GM18507 (cell line): ENCODE measurements at regions not wholly inside any gene's neighbourhood (a gene's known extent, or its start where the extent isn't known, plus 50 kb on each side); places are given as distances from the start of the nearest gene placed in this dataset.

ENCODE experiments used
- DNase-seq: peaks from one replicate; pipeline ENCODE4 v3.0.0; 2011; ENCODE audit warnings: low read depth; ENCODE audit not compliant: insufficient read length; ENCODE audit errors: extremely low spot score
- FAIRE-seq: peaks from 2 replicates; lab custom pipeline; 2011; peaks lifted over from hg19 to GRCh38; lab: Jason Lieb, UNC

- FAIRE-seq (no peak), DNase-seq (no peak)
These were observed 107.4 kb upstream of the KCTD1 start for GRCh38 chr18:26655525-26656430.

GRCh38 chr18:26654616-26655524 is 106.5 kb upstream of the KCTD1 start:
- FAIRE-seq = no peak
- DNase-seq = no peak

- DNase-seq (no peak), FAIRE-seq (no peak)
These were observed 105.7 kb upstream of the KCTD1 start for GRCh38 chr18:26653943-26654615.

- no peak for FAIRE-seq
- no peak for DNase-seq
These were observed 104.1 kb upstream of the KCTD1 start for GRCh38 chr18:26652501-26652900.

GRCh38 chr18:26650310-26651268 is 102.2 kb upstream of the KCTD1 start:
- DNase-seq = no peak
- no peak for FAIRE-seq

DNA sequence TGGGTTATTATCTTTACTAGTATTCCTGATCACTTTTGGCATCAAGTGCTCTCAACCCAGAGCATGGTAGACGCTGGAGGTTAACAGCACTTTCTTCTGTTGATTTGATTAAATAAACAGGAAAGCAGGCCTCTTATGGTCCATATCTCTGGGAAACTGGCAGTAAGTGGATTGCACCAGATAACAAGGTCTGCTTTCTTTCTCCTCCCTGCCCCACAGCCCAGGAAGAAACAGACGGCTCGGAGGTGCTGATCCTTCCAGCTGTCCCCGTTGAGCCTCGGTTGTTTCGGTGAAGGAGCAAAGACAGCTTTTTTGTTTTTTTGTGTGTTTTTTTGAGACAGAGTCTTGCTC is 100.8 kb upstream of the KCTD1 start:
- DNase-seq (no peak), FAIRE-seq (no peak)

DNA sequence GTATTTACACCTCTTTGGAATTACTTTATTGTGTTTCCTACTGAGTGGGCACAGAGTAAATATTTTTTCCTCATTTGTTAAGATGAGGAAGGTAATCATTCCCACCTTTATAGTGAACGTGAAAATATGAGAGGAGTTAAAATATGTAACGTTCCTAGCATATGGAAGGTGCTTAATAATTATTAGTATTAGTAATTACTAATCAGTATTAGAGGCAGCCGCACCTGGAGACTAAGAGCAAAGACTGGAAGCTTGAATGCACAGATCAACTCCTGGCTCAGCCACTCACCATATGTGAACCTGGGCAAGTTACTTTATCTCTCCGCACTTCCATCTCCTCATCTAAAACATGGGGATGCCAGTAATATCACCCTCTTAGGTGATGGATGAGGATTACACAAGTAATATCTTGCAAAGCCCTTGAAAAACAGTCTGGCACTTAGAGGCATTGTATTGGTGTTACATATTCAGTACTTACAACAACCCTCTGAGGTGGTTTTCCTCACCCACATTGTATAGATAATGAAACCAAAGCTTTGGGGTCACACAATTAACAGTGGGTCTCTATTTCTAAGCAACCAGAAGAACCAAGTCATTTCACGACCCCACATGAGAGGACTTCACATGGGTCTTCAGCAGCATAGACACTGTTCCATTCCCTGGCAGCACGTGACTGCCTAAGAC is 100.3 kb upstream of the KCTD1 start:
- DNase-seq (no peak), FAIRE-seq (no peak)

DNA sequence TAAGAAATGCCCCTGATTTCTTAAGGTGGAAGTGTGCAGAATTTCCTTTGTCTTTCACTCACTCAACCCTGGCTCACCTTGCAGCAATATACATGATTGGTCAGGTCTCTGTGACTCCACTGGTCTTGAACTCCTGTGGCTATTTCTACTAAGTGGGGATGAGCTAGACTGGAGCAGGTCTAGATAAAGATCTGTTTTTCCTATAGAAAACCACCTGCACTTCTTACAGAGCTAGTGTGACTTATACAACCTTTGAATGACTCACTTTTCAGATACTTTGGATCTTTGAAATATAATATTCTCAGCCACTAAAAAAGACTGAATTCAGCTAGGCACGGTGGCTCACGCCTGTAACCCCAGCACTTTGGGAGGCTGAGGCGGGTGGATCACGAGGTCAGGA is 98.5 kb upstream of the KCTD1 start:
- FAIRE-seq = no peak

DNA sequence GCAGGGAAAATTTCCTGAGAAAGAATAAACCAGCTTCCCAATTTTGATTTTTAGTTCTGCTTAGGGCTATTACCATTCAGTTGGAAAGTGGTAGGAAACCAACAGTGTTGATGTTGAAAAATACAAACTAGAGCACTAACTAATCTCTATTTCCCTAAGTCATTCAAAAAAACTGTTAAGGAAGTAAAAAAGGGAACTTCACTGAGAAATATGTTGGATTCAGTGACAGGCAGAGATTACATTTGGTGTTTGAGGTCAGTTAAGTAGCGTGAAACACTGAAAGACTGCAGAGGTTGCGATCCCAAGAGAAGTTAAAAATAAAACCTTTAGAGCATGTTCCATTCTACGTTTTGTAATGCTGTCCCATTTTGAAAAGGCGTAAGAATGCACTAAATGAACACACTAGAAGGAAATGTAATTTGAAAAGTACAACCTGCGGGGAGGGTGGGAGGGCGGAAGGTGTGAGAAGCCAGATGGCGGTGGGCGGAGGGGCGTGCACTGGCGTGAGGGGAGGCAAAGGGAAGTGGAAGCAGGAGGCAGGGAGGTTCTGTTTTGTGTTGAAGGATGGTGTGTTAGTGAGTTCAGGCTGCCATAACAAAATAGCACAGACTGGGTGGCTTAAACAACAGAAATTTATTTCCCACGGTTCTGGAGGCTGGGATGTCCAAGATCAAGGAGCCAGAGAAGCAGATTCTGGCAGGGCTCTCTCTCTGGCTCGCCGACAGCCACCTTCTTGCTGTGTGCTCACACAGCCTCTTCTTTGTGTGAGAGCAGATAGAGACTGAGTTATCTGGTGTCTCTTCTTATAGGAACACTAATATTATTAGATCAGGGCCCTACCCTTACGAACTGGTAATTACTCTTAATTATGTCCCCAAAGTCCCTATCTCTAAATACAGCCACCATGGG is 94.3 kb upstream of the KCTD1 start:
- no peak for FAIRE-seq
- no peak for DNase-seq

More for the DNA sequence above, 98.5 kb upstream of the KCTD1 start:
- DNase-seq = no peak

DNA sequence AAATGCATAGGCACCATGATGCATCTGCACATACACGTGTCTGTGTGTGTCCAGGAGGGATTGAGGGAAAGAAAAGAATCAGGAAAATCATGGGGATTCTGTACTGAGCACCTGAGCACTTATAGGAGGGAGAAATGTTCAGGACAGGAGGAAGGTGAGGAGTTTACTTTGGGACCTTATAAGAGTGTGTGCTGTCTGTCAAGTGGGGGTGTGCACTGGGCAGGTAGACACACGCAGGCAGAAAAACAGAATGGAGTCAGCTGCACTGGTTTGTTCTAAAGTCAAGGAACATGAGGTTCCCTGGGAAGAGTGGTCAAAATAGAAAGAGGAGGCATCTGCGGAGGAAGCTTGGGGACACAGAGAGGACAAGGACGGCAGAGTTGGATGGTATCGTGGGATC is 92.2 kb upstream of the KCTD1 start:
- FAIRE-seq (no peak), DNase-seq (no peak)

DNA sequence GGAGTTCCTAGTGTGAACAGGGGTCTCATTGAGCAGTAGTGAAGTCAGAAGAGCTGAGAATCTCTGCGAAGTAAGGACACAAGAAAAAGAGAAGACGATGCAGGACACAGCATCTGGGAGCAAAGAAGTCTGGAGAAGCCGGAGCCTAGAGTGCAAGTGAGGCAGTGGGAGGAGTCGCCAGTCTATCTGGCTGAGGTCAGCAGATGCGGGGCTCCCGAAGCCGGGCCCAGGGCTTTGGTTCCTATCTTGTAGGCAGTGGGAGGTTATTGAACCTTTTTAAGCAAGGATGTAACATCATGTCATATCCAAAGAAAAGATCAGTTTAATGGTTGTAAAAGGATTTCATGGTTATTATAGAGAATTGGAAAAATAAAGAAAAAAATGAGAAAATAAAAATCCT is 90.8 kb upstream of the KCTD1 start:
- DNase-seq = no peak
- FAIRE-seq = no peak

GRCh38 chr18:26637983-26638382 is 89.6 kb upstream of the KCTD1 start:
- DNase-seq (no peak), FAIRE-seq (no peak)

DNA sequence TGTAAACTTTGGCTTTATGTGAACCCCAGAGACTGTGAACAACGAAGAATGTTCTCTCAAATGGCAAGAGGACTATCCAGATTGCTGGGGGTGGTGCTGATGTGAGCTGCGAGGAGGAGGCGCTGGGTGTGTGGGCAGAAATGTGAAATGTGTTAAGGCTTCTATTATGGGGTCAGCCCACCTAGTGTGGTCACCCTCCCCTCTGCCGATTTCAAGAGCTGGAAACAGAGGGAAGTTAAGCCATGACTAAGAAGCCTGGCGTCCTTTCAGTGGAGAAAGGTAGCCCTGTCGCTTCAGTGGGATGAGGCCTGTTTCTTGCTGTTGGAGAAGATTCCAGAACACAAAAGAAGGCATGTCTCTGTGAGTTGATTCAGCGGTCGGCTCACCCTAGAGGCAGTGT is 89.0 kb upstream of the KCTD1 start:
- DNase-seq (no peak), FAIRE-seq (no peak)

DNA sequence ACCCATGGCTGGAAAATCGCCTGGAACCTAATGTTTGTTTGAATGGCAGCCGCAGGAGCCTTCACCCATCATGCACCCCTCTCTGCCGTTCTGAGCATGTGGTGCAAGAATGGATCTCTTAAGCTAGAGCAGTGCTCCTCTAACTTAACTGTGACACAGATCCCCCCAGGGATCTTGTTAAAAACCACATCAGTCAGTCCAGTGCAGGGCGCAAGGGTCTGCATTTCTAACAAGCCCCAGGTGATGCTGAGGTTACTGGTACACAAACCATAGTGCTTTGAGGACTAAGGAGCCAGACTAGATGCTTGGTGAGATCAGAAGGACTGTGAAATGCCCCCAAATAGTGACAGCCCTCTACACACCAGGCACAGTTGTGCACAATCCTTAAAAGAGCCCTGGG is 87.1 kb upstream of the KCTD1 start:
- FAIRE-seq = no peak
- no peak for DNase-seq

DNA sequence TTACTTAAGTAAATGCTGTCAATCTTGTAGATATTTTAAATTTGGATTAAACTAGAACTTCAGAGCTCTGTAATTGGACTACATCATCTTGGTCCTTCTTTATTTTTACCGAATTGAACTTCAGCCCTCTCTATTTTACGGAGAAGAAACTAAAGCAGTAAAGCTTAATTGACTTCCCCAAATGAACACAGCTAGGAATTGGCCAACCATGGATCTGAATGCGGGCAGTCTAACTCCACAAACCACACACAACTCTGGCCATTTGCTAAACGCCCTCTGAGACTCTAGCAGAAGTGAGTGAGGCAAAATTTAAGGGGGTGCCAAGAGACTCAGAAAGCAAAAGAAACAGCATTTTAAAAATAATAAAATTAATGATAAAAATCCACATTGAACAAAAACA is 86.3 kb upstream of the KCTD1 start:
- DNase-seq = no peak
- FAIRE-seq = no peak

DNA sequence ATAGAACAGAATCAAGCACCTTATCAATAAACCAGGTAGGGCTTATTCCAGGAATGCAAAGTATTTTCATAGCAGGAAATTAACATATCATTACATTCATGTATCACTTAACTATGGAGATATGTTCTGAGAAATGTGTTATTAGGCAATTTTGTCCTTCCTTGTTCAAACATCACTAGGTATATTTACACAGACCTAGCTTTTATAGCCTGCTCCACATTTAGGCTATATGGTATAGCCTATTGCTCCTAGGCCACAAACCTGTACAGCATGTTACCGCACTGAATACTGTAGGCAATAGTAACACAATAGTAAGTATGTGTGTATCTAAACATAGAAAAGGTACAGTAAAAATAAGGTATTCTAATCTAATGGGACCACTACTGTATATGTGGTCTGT is 82.8 kb upstream of the KCTD1 start:
- no peak for DNase-seq
- no peak for FAIRE-seq

DNA sequence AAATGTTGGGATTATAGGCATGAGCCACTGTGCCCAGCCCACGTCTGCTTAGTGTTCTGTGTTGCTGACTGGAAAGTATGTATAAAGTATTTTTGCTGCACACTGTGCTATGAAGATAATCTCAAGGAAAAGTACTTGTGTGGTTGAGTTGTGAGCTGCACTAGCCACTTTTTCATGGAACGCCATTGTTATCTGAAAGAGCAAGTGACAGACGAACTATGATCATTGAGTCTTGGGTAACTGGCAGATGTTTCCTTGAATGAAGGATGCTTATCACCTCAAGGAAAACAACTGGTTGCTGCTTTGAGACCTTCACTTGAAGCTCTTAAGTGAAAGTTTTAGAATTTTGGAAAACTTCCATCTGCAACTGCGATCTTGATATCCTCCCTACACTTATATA is 82.2 kb upstream of the KCTD1 start:
- no peak for DNase-seq

GRCh38 chr18:26628017-26628416 is 79.7 kb upstream of the KCTD1 start:
- FAIRE-seq = no peak

More for the DNA sequence above, 82.2 kb upstream of the KCTD1 start:
- no peak for FAIRE-seq

More at GRCh38 chr18:26628017-26628416, 79.7 kb upstream of the KCTD1 start:
- DNase-seq = no peak
